ENCODE measurements at regions not wholly inside any gene's neighbourhood (a gene's known extent, or its start where the extent isn't known, plus 50 kb on each side); places are given as distances from the start of the nearest gene placed in this dataset.

DNA sequence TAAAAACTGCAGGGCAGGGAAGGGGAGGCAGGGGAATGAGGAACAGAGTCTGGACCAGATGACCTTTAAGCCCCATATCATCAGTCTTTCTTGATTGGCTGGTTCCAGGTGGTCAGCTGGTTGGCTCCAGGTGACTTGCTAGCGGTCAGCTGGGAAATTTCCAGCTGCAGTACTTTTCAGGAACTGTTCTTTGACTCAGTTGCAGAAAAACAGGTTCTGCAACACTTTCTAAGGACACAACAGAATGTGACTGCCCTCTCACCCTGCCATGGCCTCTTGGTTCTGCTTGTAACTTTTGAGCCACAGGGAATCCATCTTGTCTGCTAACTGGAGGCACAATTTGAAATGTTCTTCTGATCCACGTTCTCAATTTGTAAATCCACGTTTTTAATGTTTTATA lies 278.3 kb upstream of the LRATD1 start:
- DNase-seq (ENCODE audit: low spot score): no peak

DNA sequence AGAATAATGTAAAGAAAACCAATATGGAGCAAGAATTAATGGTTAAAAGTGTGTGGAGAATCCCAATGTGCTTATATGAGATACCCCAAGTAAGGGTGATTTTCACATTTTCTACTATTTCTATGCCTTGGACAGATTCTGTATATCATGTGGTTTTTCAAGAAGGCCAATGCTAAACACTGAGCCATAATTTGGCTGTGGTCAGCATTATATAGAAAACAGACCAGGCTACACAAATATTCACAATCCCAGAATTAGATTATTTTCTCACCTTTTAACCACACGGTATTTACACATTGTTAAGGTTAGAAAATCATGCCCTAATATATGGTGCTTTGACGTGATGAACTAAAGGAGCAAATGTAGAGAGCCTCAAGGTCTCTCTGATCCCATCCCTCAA lies 277.4 kb upstream of the LRATD1 start:
- DNase-seq (ENCODE audit: low spot score): no peak

DNA sequence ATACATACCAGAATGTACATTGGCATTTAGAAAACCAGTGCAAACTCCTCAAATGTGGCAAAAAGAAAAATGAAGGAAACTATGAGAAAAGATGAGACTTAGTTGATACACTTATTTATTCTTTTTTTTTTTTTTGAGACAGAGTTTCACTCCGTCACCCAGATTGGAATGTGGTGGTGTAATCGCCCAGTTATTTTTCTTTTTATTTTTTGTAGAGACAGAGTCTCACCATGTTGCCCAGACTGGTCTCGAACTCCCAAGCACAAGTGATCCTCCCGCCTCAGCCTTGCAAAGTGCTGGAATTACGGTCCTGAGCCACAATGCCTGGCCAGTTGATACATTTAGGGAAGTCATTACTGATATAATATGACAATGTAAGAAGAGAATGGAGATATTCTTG lies 274.2 kb upstream of the LRATD1 start:
- no peak for DNase-seq (ENCODE audit: low spot score)

DNA sequence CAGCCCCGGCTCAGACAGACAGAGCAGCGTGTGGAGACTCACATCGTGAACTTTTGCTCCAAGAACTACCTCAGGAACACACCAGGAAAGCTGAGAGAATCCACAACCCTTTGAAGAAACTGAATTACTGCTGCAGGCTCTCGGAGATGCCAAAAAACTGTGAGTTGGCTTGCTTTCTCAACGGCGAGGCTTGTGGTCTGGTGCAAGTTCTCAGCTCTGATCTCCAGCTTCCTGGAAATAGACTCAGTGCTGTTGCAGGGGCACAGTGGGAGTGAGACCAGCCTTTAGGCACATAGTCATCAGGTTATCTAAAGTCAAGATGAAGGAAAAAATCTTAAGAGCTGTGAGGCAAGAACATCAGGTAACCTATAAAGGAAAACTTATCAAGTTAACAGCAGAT lies 273.7 kb upstream of the LRATD1 start:
- no peak for DNase-seq (ENCODE audit: low spot score)

DNA sequence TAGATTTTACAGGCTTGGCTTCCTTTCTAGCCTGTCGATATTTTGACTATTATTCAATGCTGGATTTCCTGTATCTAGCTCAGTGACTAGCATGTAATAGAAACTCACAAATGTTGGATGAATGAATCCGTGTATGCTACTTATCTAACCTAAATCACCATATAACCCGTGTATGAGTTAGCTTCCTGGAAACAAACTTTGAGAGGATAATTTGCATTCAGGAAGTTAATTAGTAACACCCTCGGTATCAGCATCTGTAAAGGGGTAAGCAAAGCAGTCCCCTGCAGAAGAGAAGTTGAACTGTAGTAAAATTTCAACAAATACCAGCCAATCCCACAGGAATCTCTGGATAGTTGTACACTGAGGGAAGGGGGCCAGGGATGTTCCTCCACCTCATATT lies 269.4 kb upstream of the LRATD1 start:
- DNase-seq (ENCODE audit: low spot score): no peak

DNA sequence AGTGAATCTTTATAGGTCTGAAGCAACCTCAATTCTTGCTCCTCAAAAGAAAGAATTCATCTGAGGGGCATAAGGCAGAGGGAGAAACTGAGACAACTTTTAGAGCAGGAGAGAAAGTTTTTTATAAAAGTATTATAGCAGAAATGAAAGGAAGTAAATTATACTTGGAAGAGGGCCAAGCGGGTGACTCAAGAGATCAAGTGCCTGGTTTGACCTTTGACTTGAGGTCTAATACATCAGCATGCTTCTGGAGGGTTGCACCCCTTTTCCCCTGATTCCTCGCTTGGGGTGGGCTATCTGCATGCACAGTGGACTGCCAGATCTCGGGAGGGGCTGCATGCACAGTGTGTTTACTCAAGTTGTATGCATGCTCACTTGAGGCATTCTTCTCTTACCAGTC lies 268.5 kb upstream of the LRATD1 start:
- no peak for DNase-seq (ENCODE audit: low spot score)

DNA sequence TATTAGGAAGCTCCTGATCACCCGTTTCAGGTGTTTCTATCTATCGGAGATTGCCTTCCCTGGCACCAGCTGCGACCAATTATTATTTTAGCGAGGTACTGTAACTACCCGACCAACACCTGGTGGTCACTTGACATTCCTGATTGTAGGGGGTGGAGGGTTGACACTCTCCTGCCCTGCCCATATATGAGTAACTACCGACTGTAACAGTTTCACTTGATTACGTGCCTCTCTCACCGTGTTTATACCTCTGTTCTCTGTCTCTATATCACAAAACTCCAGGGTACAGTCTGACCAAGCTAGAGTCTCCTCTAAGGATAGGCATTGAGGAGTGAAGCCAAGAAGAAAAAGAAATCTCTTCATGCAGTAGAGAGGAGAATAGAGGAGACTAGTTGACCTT lies 268.0 kb upstream of the LRATD1 start:
- no peak for DNase-seq (ENCODE audit: low spot score)

DNA sequence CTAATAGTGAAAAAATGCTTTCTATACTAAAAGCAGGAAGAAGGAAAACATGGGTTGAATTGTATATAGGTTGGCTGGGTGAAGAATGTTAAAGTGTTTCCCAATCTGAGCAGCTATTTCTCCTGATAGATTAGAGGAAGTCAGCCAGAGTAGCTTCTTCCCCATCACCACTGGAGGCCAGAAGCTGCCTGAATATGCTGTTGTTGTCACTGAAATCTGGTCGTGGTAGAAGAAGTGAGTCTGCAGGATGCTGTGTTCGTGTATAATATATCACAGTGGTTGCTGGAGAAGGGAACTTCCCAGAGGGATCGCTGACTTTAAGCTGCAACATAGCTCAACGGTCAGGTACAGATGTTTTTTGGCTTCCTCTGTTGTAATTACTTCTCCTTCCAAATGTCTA lies 247.5 kb upstream of the LRATD1 start:
- DNase-seq (ENCODE audit: low spot score): no peak

DNA sequence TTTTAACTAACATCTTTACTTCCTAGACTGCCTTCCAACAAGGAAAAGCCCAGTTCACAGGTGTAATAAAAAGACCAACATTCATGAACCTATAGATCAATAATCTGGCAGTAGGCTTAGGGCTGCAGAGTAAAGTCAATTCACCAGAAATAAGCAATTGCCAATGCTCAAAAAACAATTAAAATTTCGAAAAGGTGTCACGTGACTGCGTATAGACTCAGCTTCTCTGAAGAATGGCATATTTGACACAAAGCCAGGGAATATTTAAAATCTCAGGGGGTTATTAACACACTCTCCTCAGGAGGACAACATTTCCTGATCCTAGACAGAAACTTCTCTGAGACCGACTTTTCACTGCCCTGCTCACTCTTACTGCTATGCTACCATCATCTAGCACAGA lies 245.2 kb upstream of the LRATD1 start:
- DNase-seq (ENCODE audit: low spot score): no peak

DNA sequence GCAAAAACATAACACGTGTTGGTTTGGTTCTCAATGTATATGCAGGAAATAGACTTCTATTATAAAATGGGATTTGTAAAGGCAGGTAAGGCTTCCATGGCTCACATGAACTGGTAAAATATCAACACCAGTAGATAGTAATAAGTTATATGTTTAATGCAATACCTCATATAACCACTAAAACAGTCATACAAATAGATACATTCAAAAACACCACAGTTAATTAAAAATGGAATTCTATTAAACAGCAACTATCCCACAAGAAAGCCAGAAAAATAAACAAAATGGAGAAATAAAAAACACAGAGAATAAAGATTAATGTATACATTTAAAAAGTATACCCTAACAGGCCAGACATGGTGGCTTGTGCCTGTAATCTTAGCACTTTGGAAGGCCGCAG lies 243.8 kb upstream of the LRATD1 start:
- no peak for DNase-seq (ENCODE audit: low spot score)

DNA sequence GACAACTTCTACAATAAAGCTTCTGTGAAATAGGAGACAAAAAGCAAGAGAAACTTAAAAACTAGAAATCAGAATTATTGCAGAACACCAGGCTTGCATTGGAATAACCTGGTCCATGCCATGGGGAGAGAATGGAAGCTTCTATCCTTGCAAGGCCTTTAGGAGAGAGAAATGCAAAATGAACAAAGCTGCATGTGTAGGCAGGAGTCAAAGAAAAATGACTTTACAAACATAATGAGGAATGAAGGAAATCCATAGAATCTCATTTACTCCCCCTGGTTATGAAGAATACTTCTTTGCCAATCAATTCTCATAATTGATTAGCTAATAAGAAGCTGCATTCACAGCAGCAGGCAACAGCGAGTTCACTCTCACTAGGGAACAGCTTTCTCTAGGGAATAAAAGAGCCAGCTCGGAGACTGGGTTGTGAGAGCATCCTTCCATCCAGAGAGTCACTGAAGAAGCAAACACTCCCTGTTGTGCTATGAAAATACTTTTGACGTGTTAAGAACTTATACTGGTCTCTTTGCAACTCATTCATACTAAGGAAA lies 235.9 kb upstream of the LRATD1 start:
- DNase-seq (ENCODE audit: low spot score): no peak

DNA sequence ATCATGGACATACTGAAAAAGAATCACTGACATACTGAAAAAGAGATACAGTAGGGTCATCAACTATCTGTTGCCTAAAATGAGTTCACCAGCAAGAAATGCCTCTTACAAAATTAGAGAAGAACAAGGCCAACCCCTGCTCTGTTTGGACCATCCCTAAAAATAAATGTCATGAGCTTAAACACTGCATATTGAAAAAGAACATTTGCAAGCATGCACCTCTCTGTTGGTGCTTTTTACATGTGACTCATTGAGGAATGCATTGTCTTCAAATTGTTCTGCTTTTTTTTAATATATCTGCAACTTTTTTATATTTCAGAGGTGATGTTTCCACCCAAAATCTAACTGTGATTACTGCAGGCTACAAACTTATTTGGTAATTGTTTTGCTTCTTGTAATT lies 233.9 kb upstream of the LRATD1 start:
- DNase-seq (ENCODE audit: low spot score): no peak

DNA sequence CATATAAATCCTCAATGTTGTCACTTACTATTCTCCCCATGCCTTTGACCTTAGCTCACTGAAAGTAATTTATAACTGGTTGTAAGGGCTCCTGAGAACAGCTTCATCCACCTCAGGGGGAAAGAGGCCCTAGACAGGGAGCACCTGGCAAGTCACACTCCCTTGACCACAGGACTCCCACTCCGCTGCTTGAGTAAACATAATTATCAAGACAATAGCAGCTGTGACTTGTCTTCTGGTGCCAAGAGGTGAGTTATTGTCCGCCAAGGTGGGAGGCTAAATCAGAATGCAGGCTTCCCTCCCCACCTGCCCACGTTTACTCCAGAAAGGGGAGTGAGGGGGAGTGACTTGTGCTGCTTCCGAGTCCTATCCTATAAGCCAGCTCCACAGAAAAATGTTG lies 230.6 kb upstream of the LRATD1 start:
- DNase-seq (ENCODE audit: low spot score): no peak

DNA sequence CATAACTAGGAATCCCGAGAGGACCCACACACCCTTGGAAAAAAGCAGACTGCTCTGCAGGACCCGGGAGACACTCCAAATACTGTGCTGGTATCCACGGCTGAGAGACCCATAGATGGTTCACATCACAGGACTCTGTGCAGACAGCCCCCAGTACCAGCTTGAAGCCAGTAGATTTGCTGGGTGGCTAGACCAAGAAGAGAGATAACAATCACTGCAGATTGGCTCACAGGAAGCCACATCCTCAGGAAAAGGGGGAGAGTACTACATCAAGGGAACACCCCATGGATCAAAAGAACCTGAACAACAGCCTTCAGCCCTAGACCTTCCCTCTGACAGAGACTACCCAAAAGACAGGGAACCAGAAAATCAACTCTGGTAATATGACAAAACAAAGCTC lies 223.8 kb upstream of the LRATD1 start:
- DNase-seq (ENCODE audit: low spot score): no peak

DNA sequence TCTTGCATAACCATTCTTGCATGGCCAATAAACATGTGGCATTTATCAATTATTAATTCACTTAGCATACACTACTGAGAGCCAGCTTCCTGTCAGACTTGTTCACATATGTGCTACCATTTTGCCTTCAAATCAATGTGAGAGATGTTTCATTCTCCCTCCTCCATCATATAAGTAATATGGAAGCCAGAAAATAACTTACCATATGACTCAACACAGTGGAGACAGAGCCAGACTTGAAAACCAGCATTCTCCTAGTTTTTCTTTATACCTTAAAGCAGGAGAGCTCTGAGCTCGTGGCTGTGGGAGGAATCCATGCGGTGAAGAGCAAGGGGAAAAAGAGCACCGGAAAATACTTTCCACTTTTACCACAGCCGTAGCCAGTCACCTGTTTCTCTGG lies 215.0 kb upstream of the LRATD1 start:
- no peak for DNase-seq (ENCODE audit: low spot score)

DNA sequence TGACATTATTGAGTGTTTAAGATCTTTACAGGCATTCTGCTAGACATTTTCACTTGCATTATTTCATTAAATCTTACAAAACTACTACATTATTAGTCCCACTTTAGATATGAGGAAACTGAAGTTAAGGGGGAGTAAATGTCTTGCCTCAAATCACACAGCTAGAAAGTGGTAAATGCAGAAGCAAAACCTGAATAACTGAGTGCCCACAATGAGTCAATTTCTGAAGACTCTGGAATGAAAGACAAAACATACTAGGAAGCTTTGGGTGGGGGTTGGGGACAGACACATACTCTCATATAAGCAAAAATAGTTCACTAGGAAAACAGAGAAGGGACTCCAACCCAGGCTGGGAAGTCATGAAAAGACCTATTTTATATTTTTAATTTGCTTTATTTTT lies 214.4 kb upstream of the LRATD1 start:
- no peak for DNase-seq (ENCODE audit: low spot score)

DNA sequence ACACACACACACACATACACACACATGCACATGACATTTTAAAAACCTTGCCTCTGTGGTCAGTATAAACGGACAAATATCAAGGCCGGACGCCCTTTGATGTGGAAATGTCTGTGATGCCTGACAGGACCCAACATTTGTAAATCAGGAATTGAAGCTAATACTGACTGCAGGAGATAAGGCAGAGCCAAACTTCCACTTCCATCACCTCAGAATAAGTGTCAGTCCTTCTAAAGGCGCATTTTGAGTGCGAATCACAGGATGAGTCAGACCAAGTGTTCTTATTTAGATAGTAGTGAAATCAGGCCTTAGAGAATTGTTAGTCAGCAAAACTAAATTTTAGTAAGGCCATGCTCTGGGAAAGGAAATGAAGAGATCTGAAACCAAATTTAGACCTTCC lies 211.7 kb upstream of the LRATD1 start:
- DNase-seq (ENCODE audit: low spot score): no peak

DNA sequence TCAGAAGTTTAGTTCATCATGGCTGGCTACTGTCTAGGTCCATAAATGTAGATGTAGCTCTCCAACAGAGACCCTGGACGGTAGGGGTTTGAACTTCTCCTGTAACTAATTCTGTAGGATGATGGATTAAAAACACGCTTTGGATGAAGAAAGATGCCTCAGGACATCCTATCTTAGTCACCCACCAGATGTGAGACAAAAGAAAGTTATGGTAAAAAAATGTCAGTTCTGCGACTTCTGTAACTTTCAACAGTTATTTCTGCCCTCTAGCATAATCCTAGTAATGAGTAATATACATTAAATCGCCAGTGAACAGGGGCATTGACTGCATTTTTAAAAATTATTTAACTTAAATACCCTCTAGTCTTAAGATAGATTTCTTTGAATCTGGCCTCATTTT lies 210.1 kb upstream of the LRATD1 start:
- no peak for DNase-seq (ENCODE audit: low spot score)

DNA sequence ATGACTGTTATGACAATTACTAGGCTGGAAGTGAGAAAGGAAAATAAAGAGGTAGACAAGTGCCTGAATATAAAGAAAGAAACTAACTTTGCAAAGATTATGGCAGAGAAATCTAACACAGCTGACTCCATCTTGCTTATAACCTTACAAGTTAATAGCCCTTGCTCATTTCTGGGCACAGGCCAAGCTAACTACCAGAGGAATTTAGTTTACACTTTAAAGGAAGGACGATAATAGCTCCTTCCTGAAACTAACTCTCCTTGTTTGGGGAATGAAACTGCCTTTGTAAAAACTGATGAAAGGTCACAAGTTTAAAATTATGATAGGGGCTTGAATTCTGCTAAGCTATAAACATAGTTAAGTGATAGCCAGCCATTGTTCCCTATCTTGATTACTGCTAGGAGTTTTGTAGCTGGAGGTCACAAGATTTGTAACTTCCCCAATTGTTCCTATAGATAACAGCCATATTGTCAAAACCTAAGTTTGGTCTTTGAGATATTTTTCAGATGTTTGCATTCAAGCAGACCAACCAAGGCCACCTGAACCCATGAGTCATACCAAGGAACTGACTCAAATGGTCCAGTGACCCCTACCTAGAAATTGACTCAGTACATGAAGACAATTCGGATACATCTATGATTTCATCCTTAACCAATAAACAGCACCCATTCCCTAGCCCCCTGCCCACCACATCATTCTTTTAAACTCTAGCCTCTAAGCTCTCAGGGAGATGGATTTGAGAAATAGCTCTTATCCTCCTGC lies 209.2 kb upstream of the LRATD1 start:
- no peak for DNase-seq (ENCODE audit: low spot score)

DNA sequence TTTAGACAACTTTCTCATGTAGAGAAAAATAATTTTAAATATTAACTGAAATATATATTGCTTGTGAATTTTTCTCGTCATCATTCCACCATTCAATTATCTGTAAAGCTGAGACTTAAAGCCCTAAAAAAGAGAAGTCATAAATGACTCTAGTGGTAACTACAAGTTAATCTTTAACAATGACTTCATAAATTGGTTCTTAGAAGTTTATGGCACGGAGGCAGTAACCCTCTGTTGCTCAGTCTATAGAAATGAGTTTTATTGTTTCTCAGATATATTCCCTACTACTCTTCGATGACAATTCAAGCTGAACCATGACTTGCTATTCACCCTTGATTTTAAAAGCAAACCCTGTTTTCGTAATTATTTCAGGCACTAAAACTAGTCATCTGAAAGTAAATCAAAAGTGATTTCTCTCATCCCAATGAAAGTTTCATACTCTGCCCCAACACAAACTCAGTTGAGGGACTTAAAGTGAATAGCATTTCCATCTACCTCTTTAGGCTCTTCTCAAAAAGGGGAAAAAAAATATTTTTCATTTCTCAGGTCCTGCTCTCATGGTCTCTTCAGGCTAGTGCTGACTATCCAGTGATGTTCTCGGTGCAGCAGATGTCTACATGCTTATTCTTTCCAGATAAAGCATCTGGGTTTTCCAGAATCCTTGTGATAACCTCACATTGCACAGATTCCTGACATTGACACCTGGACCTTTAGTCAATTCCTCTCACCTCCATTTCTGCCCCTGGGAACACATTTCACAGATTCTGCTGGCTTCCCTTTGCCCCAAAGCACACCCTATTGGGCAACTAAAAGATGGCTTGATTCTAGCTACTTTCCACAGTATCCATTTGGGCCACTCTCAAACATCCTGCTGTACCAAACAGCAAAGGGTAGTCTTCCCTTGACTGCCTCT lies 207.8 kb upstream of the LRATD1 start:
- DNase-seq (ENCODE audit: low spot score): no peak

DNA sequence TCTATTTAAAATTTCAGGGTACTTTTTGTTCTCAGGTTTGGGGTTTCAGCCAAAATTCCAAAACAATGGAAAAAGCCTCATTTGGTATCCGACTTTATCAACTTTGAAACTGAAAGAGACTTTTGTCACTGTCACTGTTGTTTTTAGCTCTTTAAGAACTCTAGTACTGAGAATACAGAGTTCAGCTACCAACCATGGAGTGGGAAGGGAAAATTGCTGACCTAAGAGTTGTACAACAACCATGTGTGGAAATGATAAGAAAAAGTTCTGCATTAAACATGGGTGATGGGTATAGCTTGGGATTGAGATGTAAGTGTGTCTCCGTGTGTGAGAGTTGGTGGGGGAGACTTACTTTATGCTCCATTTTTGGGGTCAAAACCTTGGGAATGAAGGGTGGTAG lies 206.6 kb upstream of the LRATD1 start:
- DNase-seq (ENCODE audit: low spot score): no peak

DNA sequence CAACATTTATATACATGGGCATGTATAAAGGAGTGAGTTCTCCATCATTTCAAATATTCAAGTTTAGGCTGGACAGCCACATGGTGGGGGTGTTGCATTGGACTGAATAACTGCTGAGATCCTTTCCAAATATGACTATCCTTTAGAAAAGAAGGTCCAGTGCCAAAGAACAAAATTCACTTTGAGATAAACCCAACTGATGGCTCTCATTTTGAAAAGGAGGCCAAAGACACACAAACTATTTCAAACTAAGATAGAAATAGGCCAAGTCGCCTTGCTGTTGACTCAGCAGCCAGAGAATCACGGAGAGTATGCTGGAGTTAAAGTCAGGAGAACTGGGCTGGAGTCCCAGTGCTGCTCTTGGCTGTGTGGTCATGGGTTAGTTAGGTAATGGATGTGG lies 204.5 kb upstream of the LRATD1 start:
- no peak for DNase-seq (ENCODE audit: low spot score)

DNA sequence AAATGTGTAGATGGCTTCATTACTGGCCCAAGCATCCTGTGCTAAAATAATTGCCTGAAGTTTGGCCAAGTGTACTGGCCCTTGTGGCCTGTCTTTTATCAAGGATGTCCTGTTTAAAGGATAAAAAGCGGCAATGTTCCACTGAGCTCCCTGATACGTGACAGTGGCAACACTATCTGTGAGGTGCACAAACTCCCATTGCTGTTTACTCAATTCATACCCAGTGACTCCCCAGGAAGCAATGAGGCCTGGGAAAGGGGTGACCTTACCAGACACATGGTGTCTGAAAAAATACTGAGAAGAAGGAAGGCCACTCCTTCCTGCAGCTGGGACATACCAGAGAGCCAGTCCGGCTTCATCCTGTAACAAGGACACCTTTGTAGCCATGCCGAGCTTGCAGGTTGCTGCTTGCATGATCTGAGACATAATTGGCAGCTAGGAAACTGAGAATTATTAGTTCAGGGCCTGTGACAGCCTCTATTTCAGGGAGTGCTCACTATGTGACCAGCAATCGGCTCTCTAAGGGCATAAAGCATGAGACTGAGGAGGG lies 198.5 kb upstream of the LRATD1 start:
- DNase-seq (ENCODE audit: low spot score): no peak

Measured in D341Med (cell line).